ENCODE measurements at regions not wholly inside any gene's neighbourhood (a gene's known extent, or its start where the extent isn't known, plus 50 kb on each side); places are given as distances from the start of the nearest gene placed in this dataset.

DNA sequence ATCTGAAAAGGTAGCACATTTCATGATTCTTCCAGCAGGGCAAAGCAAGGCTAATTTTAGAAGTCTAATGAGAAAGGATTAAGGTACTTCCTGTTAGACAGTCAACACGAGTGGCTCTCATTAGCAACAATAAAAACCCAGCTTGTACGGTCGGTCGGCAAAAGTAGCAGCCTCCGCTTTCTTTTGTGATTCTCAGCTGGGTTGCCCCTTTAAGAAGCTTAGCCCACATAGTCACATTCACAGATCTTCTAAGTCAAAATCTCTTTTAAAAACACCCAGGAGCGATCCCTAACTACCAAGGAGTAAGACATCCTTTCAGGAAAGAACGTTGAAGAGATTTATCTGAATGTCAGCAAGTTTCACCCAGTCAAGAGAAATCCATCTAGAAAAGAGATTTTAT is 684.8 kb downstream of the DIAPH3 start:
- H3K9ac ChIP-seq (ENCODE audit: extremely low read depth, insufficient read length, low read length), result no peak overlapping the region
- Mint-ChIP-seq H3K4me3 (no peak overlapping the region; a peak in 1 of 5 replicates), H3K9me3 (no peaks in the 10 kb centered on the region), H3K27me3 (ENCODE audit: low read depth) (no peaks in the 10 kb centered on the region), H3K4me1 (peaks cover 50 to 64% of the 10 kb centered on the region in 2 experiments), H3K27ac (peak overlapping the region; percentile 0 to 96 (median 89); a peak in 6 of 7 replicates), H3K36me3 (ENCODE audit: insufficient read depth in 1 of 3, low read depth in 3 of 3) (no peaks in the 10 kb centered on the region)
- no peak overlapping the region for H3K4me2 ChIP-seq (ENCODE audit: insufficient read depth, insufficient read length, low read length)
- no peak overlapping the region for H4K91ac ChIP-seq (ENCODE audit: insufficient read length, low read depth, low read length)
- H3K79me1 ChIP-seq (ENCODE audit: insufficient read depth, low read depth, low read length, poor library complexity, severe bottlenecking), result no peaks in the 10 kb centered on the region
- H3K9me3 ChIP-seq (ENCODE audit: control insufficient read depth, low read depth, low read length), result no peaks in the 10 kb centered on the region
- no peak overlapping the region for H2AFZ ChIP-seq (ENCODE audit: low read length)
- no peak overlapping the region for H4K5ac ChIP-seq (ENCODE audit: insufficient read length, low read depth, low read length)
- peaks cover 11% of the 10 kb centered on the region for H3K4me1 ChIP-seq (ENCODE audit: insufficient read depth, low read length)
- no peaks in the 10 kb centered on the region for H3K79me2 ChIP-seq (ENCODE audit: insufficient read depth, low read length)
- no peak for TF ChIP-seq CTCF (conservative IDR thresholded peaks at IDR 0.05)
- no peaks in the 10 kb centered on the region for H3K27me3 ChIP-seq (ENCODE audit: insufficient read depth, low read length)
- no peak overlapping the region for H4K8ac ChIP-seq (replicated peaks; ENCODE audit: insufficient read length, low read depth, low read length)
- no peak overlapping the region for H2BK20ac ChIP-seq (ENCODE audit: low read depth, low read length, poor library complexity, severe bottlenecking)
- WGBS (ENCODE audit: extremely low coverage, insufficient read length, low lambda C conversion rate), result no CpG with 5 or more reads among the region's 7 CpGs
- H3T11ph ChIP-seq (ENCODE audit: low read length), result no peak overlapping the region
- no peak overlapping the region for H3K56ac ChIP-seq (ENCODE audit: insufficient read length, low read depth, low read length)
- H3K18ac ChIP-seq (ENCODE audit: insufficient read length, low read depth, low read length), result no peak overlapping the region
- H2BK12ac ChIP-seq (ENCODE audit: insufficient read length, low read depth, low read length), result no peak overlapping the region
- H3K4ac ChIP-seq (ENCODE audit: low read depth, low read length), result no peak overlapping the region
- H3K14ac ChIP-seq (ENCODE audit: insufficient read depth, low read length), result no peak overlapping the region
- no peak overlapping the region for H3K23ac ChIP-seq (ENCODE audit: insufficient read length, low read depth, low read length)
- no peak for DNase-seq
- no peak overlapping the region for H2AK5ac ChIP-seq (ENCODE audit: insufficient read length, low read length)
- H4K20me1 ChIP-seq (ENCODE audit: control insufficient read depth, insufficient read depth, insufficient read length), result no peaks in the 10 kb centered on the region
- H2BK5ac ChIP-seq (ENCODE audit: insufficient read length, low read length), result no peak overlapping the region
- H3K27ac ChIP-seq (ENCODE audit: insufficient read length, low read depth, low read length), result peak overlapping the region; percentile 43
- no peak overlapping the region for H2BK15ac ChIP-seq (ENCODE audit: low read depth, low read length)
- H3K23me2 ChIP-seq (ENCODE audit: insufficient read length, low read depth, low read length, poor library complexity, severe bottlenecking), result no peaks in the 10 kb centered on the region
- H2BK120ac ChIP-seq (ENCODE audit: low read depth, low read length, poor library complexity, severe bottlenecking), result no peak overlapping the region
